HG03520 (cell line): ENCODE measurements at regions not wholly inside any gene's neighbourhood (a gene's known extent, or its start where the extent isn't known, plus 50 kb on each side); places are given as distances from the start of the nearest gene placed in this dataset.
A peak's percentile ranks its signal among the peaks of the same experiment; 100 is the strongest.

ENCODE experiments used
- ATAC-seq: cut with Tn5 transposase; IDR thresholded peaks from one replicate; pipeline ENCODE4 v1.9.1; 2021; ENCODE audit warnings: mild to moderate bottlenecking, moderate library complexity; ENCODE audit not compliant: unreplicated experiment

DNA sequence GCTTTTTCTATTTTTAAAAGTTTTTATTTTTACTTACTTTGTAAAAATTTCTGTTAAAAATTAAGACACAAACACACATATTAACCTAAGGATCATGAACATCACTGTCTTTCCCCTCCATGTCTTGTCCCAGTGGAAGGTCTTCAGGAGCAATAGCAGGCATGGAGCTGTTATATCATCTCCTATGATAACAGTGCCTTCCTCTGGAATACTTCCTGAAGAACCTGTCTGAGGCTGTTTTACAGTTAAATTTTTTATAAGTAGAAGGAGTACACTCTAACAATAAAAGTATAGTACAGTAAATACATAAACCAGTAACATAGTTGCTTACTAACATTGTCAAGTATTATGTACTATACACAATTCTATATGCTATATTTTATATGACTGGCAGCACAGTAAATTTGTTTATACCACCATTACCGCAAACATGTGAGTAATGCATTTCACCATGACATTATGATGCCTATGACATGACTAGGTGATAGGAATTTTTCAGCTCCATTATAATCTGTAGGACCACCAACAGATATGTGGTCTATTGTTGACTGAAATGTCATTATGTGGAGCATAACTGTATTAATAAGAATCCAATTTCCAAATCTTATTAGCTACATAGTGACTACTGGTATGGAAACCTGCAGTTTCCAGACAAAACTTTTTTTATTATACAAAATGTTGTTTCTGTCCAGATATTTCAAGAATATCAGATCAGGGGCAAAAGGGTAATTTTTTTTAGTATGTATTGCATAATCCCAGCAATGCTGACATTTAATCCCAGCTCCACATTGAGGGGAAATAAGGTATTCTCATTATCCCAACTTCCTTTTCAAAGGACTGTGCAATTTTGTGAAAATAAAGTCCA, 337.2 kb upstream of the SLC39A10 start:
- ATAC-seq, result no peak

GRCh38 chr2:195319112-195319460, 337.9 kb upstream of the SLC39A10 start:
- ATAC-seq, result no peak

DNA sequence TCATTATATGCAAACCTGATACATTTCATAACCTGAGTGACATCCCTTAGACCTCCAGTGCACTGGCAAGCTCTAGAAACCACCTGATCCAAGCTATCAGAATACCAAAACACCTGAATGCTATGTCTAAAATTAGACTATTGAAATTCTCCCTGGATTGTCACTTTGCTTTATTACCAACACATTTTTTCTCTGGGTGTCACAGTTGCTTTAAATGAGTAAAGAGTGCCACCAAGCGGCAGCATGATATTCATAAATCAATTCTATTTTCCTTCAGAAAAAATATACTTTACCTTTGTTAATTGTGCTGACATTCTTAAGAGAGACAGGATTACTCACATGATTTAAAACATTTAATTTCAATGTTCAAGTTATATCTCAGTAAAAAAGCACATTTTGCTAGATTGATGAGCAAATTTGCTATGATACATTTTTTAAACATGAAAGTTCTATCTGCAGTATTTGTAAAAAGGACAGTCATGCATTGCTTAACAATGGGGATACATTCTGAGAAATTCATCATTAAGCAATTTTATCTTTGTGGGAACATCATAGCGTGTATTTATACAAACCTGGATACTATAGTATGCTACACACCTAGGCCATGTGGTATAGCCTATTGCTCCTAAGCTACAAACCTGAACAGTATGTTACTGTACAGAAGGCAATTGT, 338.4 kb upstream of the SLC39A10 start:
- no peak for ATAC-seq

- ATAC-seq, result no peak
Observed at GRCh38 chr2:195317550-195317949, 339.5 kb upstream of the SLC39A10 start.

GRCh38 chr2:195316486-195316885, 340.5 kb upstream of the SLC39A10 start:
- no peak for ATAC-seq

- ATAC-seq, result peak; percentile 46
Observed at GRCh38 chr2:195313962-195314361, 343.1 kb upstream of the SLC39A10 start.

GRCh38 chr2:195312662-195313061, 344.4 kb upstream of the SLC39A10 start:
- ATAC-seq, result no peak

GRCh38 chr2:195308163-195308562, 348.9 kb upstream of the SLC39A10 start:
- ATAC-seq, result no peak

DNA sequence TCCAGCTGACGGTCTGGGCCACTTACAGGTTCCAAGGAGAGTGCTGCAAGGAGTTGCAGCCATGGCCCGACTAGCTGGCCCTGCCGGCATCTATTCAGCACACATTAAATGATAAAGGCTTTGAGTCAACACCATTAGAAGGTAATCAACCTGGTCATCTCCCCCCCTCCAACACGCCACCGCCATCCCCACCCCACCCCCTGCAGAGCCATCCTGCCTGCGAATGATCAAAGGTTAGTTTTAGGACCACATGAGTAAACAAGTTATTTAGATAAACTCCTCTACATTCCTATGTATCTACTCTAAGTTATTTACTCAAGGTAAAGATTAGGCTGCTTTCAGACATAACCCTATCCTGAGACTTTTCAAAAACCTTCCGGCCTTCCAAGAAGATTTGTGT, 349.3 kb upstream of the SLC39A10 start:
- no peak for ATAC-seq

- peak; percentile 45 for ATAC-seq
Observed at GRCh38 chr2:195304310-195304709, 352.7 kb upstream of the SLC39A10 start.

DNA sequence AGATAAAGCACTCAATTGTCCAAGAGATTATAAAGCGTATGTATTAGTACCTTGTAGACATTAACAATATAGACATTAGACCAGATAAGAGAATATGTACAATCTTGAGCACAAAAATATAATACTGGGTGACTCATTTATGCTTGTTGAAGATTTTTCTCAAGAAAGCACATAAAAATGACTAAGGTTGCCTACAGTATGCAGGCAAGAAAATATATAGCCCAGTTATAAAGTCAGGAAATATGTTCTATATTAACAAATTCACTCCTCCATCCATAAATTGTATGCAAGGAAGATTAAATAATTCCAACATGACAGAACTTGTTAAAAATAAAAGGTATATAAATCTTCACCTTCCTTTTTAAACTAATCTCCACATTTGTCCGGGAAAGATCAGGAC, 356.4 kb upstream of the SLC39A10 start:
- no peak for ATAC-seq

- no peak for ATAC-seq
Observed at GRCh38 chr2:195299600-195299999, 357.4 kb upstream of the SLC39A10 start.

GRCh38 chr2:195296490-195296889, 360.5 kb upstream of the SLC39A10 start:
- ATAC-seq, result no peak

DNA sequence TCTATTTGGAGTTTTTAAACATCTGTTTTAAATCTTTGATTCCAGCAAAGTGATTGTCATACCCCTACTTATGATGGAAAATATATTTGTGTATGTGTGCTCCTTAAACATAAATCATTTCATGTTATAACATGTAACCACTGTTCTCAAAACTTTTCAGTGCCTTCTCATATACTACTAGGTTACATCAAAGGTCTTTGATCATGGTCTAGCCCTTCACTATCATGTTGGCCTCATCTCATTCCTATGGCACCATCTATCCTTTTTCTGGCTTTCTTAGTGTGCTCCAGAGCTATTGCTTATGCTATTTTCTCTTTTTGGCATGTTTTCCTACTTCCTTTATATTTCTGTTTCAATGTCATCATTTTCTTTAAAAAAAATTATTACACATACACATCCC, 367.9 kb upstream of the SLC39A10 start:
- no peak for ATAC-seq

- ATAC-seq, result no peak
Observed at GRCh38 chr2:195279840-195280427, 377.1 kb upstream of the SLC39A10 start.

DNA sequence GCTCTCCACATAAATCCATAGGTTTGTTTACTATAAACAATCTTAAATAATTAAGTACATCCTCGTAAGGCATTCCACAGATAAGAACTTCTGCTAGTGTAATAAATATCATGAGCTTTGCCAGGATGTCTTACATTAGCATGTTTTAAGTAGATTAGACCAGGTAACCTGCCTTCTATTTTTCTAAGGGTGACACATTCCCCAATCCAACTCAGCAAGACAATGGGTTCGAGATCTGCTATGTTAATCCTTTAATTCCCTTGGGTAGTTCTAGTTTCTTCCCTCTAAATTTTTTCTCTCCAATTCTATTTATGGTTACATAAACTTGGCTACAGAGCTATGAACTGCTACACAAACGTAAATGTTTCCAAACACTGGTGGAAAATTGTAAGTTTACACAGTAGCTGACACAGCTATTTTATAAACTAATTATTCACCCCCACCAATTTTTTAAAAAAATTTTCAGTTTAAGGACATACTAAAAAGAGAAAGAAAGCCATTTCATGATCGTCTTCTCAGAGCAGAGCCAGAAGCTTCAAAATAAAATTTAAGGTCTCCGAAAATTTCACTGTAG, 386.5 kb upstream of the SLC39A10 start:
- ATAC-seq, result no peak

DNA sequence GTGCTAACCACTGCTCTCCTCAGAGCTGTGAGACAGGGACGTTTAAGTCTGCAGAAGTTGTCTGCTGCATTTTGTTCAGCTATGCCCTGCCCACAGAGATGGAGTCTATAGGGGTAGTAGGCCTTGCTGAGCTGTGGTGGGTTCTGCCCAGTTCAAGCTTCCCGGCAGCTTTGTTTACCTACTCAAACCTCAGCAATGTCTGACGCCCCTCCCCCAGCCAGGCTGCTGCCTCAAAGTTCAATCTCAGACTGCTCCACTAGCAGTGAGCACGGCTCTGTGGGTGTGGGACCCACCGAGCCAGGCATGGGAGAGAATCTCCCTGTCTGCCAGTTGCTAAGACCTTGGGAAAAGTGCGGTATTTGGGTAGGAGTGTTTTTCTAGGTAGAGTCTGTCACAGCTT, 387.8 kb upstream of the SLC39A10 start:
- no peak for ATAC-seq

DNA sequence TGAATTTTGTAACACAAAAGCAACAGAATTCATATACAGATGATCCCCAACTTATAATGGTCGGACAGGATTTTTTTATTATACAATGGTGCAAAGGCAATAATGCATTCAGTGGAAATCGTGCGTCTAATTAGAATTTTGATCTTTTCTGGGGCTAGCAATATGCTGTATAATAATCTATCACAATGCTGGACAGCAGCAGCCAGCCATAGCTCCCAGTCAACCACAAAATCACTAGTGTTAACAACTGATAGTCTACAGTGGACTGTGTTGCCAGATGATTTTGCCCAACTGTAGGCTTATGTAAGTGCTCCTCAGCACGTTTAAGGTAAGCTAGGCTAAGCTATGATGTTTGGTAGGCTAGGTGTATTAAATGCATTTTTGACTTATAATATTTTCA, 399.0 kb upstream of the SLC39A10 start:
- ATAC-seq, result no peak

DNA sequence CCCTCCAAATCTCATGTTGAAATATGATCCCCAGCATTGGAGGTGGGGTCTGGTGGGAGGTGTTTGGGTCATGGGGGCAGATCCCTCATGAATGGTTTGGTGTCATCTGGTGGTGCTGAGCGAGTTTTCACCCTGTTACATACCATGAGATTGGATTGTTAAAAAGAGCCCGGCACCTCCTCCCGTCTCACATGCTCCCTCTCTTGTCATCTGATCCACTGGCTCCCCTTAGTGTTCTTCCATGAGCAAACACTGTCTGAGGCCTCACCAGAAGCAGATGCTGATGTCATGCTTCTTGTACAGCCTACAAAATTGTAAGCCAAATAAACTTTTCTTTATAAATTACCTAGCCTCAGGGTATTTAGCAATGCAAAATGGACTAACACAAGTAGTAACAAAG, 405.0 kb upstream of the SLC39A10 start:
- ATAC-seq, result no peak

- no peak for ATAC-seq
Observed at GRCh38 chr2:195251214-195251613, 405.8 kb upstream of the SLC39A10 start.

- ATAC-seq, result no peak
Observed at GRCh38 chr2:195238826-195239225, 418.2 kb upstream of the SLC39A10 start.

DNA sequence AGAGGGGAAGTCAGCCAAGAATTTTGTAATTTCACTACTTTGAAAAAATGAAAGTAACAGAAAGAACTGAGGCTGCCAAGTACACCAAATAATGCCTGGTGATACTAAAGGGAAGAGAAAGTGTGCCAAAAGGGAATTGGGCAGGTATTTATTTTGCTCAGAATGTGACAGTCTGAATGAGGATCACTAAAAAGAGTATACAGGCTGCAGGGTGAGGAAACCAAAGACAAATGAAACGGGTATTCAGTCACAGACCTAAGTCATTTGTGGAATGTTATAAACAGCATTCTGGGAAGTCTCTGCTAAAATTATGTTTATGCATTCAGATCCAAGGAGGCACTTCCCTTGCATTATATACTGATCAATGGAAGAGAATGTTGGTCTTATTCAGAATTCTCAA, 418.6 kb upstream of the SLC39A10 start:
- ATAC-seq, result no peak
